ENCODE measurements at regions not wholly inside any gene's neighbourhood (a gene's known extent, or its start where the extent isn't known, plus 50 kb on each side); places are given as distances from the start of the nearest gene placed in this dataset.

GRCh38 chr18:2415656-2416055 is 155.6 kb downstream of the METTL4 start:
- DNase-seq (ENCODE audit: low read depth in 3 of 3), result no peak

DNA sequence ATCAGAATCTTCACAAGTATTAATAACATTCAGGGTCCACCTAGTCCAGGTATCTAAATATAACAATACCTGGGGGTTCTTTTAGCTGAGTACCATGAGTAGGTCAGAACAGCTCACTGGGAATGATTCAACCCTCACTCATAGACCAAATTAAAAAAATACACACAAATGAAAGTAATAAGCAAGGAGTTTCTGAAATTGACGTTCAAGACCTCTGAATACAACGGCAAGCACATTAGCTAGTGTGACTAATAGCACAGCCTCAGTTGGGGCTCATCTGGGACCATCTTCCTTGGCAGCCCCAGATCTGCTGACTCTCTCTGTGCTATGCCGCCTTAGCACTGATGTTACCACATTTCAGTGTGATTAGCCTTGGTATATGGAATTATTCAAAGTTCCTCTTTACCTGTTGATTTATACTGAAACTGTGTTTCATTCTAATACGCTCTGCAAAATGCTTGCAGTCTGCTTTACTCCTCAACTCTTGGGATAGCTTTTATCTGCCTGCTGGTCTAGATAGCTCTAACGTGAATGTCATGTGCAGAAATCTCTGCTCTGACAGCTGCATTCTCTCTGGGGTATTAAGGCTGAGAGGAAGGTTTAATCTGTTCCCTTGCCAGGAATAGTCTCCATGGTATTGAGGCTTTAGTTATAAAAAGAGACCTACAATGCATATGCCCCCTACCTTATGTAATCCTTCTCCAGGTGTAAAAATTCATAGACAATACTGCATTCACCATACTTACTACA is 153.3 kb downstream of the METTL4 start:
- no peak for DNase-seq (ENCODE audit: low read depth in 3 of 3)

- DNase-seq (ENCODE audit: low read depth in 3 of 3), result no peak
Observed at GRCh38 chr18:2420367-2420766, 150.9 kb downstream of the METTL4 start.

GRCh38 chr18:2423761-2424160 is 147.5 kb downstream of the METTL4 start:
- no peak for DNase-seq (ENCODE audit: low read depth in 3 of 3)

DNA sequence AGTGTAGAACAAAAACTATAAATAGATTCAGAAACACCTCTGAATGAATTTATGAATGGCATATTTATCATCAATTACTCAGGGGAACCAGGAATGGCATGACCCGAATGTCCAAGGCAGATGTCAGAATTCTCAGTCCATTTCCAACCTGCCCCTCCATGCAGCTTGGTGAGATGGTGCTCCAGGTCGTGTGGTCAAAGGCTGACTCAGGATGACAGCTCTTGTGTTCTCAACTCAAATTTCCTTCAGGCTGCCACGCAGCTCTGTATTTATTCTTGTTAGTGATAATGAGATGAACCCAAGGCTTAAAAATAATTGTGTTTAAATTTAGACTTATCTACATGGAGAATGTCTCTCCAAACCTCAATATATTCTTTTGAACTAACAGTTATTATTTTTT is 146.9 kb downstream of the METTL4 start:
- DNase-seq (ENCODE audit: low read depth in 3 of 3), result no peak

- no peak for DNase-seq (ENCODE audit: low read depth in 3 of 3)
Observed at GRCh38 chr18:2425426-2426317, 145.6 kb downstream of the METTL4 start.

DNA sequence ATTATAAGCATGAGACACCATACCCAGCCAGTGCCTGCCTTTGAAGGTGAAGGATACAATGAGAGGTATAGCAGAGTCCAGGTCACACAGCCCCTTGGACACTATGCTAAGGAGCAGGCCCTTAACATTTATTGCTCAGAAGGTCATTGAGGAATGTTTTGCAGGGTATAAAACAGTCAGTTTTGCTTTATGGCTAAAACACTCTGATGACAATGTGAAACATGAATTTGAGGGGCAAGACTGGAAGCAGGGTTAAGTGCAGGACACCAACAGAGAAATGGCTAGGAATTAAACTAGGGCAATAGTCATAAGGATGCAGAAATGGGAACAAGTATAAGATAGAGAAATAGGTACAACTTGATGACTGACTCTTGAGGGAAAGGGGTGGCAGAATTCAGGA is 141.1 kb downstream of the METTL4 start:
- DNase-seq (ENCODE audit: low read depth in 3 of 3), result no peak

GRCh38 chr18:2431806-2432205 is 139.5 kb downstream of the METTL4 start:
- DNase-seq (ENCODE audit: low read depth in 3 of 3), result no peak

GRCh38 chr18:2433366-2433765 is 137.9 kb downstream of the METTL4 start:
- no peak for DNase-seq (ENCODE audit: low read depth in 3 of 3)

DNA sequence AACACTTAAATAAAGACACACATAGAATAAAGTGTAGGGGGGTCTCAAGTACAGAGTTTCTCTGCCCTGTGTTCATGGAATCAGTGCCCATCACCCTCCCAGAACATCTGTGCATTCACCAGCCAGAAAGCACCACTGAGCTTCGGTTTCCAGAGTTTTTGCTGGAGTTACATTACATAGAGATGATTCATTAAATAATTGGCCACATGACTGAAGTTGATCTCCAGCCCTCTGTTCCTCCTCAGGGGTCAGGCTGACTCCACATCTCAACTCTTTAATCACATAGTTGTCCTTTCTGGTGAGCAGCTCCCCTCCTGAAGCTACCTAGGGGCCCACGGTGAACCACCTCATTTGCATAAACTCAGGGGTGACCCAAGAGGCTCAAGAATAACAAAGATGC is 129.8 kb downstream of the METTL4 start:
- no peak for DNase-seq (ENCODE audit: low read depth in 3 of 3)

DNA sequence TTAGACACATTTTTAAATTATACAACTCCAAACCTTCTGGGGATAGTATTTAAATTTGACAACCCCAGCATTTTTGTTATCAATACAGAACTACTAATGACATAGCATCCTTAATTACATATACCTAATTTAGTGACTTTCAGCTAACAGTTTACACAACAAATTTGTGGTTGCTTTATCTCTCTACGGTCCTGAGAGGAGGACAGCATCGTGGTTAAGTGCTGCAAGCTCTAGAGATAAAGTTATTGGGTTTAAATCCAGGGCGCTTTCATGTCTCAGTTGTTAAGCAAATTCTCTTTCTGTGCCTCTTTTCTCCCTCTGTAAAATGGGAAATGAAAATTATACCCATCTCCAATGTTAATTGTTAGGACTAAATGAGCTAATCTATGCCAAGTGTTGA is 129.3 kb downstream of the METTL4 start:
- no peak for DNase-seq (ENCODE audit: low read depth in 3 of 3)

DNA sequence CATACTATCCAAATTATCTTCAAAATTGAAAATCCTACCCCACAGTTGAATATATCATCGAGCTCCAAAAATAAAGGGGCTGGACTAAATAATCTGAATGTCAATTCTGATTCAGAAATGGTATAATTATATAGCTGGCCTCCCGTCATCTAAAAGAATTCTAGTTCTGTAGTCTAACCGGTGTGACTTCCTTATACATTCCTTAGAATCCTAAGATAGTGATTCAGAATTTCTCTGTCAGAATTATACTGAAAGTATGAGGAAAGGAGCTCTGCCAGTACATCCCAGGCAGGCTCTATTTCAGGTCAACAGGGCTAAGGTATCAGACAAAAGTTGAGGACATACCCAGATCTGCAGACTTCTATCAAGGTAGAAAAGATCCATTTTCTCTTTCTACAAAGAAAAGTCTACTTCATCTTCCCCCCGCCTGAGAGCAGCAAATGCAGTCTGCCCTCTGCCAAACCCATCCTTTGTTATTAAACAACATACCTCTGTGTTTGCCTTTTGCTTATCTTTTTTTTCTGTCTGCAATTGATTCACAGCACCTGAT is 128.5 kb downstream of the METTL4 start:
- no peak for DNase-seq (ENCODE audit: low read depth in 3 of 3)

DNA sequence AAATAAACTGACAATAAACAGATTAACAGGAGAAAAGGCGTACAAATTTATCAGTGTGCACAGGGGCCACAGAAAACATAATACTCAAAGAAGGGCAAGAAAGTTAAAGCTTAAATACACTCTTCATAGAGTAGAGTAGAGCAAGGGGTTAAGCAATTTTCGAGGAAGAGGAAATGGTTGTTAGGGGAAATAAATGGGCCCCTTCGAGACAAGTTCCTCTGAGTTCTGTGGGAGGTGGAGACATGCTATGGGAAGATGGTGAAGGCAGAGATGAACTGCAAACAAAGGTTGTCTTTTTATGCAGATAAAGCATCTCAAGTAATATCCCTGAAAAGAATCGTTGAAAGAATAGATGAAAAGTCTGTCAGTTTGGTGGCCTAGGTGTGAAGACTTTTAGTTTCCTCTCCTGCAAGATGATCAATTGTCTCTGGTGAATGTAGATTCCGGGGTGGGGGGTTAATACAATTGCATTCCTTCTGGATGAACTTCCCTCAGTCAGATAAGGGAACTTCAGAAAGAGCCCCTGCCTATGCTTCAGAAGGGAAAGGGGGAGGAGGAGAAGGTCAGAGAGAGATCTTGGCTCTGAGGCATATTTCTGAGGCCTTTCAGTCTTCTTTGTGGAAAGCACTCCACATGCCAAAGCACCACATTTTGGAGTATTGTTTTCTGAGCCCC is 127.0 kb downstream of the METTL4 start:
- no peak for DNase-seq (ENCODE audit: low read depth in 3 of 3)

- no peak for DNase-seq (ENCODE audit: low read depth in 3 of 3)
Observed at GRCh38 chr18:2448565-2449151, 122.6 kb downstream of the METTL4 start.

- no peak for DNase-seq (ENCODE audit: low read depth in 3 of 3)
Observed at GRCh38 chr18:2451556-2451955, 119.7 kb downstream of the METTL4 start.

GRCh38 chr18:2459886-2460285 is 111.4 kb downstream of the METTL4 start:
- DNase-seq (ENCODE audit: low read depth in 3 of 3), result no peak

GRCh38 chr18:2466978-2467377 is 104.3 kb downstream of the METTL4 start:
- DNase-seq (ENCODE audit: low read depth in 3 of 3), result no peak

GRCh38 chr18:2468051-2468450 is 103.3 kb downstream of the METTL4 start:
- DNase-seq (ENCODE audit: low read depth in 3 of 3), result no peak

DNA sequence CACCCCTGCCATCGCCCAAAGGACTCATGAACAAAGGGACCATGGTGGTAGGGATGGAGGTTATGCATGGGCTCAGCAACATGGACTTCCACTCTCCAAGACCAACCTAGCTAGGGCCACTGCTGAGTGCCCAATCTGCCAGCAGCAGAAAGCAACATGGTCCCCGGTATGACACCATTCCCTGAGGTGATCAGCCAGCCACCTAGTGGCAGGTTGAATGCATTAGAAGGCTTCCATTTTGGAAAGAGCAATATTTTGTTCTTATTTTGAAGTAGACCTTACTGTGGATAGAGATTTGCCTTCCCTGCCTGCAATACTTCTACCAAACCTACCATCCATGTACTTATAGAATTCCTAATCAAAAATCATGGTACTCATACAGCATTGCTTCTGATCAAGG is 99.8 kb downstream of the METTL4 start:
- DNase-seq (ENCODE audit: low read depth in 3 of 3), result no peak

- no peak for DNase-seq (ENCODE audit: low read depth in 3 of 3)
Observed at GRCh38 chr18:2478662-2479061, 92.6 kb downstream of the METTL4 start.

DNA sequence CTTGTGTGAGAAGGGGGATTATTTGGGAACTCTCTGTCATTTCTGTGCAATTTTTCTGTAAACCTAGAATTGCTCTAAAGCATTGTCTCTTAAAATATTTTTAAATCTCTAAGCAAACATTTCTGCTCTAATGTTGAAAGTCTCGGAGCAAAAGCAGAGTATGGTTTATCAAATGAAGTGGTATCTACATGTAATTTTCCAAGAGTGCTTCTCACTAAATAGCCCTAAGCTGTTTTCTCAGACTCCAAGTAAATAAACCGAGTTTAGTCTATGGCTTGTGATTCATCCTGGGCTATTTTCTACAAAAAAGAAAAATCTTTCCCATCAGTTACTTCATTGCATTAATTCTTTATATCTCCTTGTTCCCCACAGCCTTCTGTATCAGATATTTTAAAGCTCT is 90.8 kb downstream of the METTL4 start:
- no peak for DNase-seq (ENCODE audit: low read depth in 3 of 3)

All from stimulated activated CD4-positive, alpha-beta T cell treated with anti-CD3 and anti-CD28 coated beads, TNF-alpha, amount 100 ng/mL, for 4 hours (primary cell).